Fibroblast of skin of right quadriceps (primary cell): ENCODE measurements at regions not wholly inside any gene's neighbourhood (a gene's known extent, or its start where the extent isn't known, plus 50 kb on each side); places are given as distances from the start of the nearest gene placed in this dataset.
A peak's percentile ranks its signal among the peaks of the same experiment; 100 is the strongest.

Source experiments
- DNase-seq: peaks from one replicate; pipeline ENCODE4 v3.0.0-alpha.2; 2013

DNA sequence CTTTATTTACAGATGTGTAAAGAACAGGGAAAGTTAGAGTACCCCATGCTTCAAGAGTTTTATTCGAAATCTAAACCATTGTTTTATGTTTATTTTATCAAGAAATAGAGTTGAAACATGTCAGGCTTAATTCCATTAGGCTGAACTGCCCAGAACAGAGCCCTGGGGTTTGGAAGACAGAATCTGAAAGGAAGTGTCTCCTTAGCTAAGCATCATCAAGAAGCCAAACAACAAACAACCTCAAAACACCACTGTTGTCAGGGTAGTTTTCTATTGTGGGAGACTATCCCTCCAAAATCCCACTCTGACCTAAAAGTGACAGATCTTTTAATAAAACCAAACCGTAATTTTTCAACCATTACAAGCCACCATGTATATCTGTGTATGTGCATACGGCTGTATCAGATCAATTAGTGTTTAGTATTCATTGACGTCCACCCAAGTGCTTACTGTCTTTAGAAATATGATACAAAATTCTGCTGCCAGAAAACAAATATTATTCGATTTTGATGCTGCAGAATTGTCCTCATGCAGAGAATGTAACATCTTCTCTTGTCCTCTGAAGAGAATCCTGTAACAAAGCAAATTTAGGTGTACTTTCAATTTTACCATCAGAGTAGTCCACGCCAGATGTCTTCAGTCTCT, 271.9 kb upstream of the TMEM161B start:
- DNase-seq, result no peak

GRCh38 chr5:88539693-88540365, 271.2 kb upstream of the TMEM161B start:
- DNase-seq, result no peak

GRCh38 chr5:88539026-88539425, 270.4 kb upstream of the TMEM161B start:
- DNase-seq, result no peak

DNA sequence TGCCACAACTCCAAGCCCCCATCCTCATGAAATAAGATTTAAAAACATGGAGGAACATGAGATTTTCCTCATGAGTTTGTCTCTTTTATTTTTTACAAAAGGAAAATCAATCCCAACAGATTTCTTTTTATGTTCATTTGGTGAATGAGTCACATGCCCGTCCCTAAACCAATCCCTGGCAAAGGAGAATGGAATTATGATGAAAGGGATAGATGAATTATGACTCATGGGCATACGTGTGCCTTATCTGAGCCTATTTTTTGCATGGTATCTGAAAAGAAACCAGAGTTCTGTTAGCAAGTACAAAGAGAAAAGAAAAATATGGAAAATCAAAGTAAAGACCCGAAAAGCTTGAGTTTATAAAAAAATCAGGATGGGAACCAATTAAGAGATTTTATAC, 267.5 kb upstream of the TMEM161B start:
- DNase-seq, result no peak

DNA sequence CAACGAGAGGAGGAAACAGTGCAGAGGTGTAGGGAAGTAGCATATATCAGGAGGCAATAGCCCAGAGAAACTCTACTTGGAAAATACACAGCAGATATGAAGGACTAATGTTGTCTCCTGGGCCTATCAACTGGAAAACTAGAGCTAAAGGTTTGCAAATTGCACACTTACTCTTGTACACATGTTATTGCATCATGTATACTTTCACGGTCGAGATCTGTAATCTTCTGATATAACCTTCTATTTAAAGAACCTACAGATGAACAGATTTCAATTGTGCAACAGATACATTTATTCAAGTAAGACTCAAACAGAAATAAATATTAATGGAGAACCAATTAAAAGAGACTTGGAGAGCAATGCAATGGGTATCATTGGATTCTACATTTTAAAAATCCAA, 256.3 kb upstream of the TMEM161B start:
- no peak for DNase-seq

GRCh38 chr5:88519066-88519465, 250.4 kb upstream of the TMEM161B start:
- no peak for DNase-seq

GRCh38 chr5:88518131-88519016, 249.7 kb upstream of the TMEM161B start:
- peak; percentile 20 for DNase-seq

GRCh38 chr5:88515881-88516819, 247.5 kb upstream of the TMEM161B start:
- no peak for DNase-seq

GRCh38 chr5:88515068-88515467, 246.4 kb upstream of the TMEM161B start:
- DNase-seq, result no peak

DNA sequence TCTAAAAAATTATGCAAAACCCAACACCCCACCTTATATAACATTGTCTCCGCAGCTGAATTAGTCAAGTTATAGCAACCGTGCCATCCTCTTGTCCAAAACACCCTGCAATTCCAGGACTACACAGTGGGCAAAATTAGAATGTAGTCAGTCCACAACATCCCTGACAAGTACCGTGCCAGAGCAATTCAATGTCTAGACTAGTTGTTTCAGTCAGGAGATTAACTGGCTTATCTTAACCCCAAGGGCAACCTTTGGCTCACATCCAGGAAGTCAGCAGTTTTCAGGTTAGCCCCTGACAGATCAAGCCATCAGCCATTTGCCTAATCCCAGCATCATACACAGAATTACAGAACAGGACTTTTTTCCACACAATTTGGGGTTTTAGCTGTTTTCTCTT, 240.8 kb upstream of the TMEM161B start:
- DNase-seq, result no peak

GRCh38 chr5:88507261-88507660, 238.6 kb upstream of the TMEM161B start:
- no peak for DNase-seq

DNA sequence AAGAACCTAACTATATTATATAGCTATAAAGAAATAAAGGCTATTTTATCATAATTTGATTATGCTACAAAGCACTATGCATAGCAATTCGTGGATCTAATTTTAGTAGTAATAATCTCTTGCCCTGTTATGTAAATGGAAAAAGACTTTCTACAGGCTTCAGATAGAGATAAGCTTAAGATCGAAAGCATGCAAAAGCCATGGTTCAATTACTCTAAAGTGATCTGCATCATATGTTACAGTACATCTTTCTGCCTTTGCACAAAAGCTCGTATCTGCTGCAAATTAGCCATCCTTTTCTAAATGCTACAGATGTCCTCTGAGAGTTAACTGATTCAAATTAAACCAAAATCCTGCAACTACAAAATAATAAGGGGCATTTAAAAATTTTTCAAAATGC, 234.8 kb upstream of the TMEM161B start:
- no peak for DNase-seq

DNA sequence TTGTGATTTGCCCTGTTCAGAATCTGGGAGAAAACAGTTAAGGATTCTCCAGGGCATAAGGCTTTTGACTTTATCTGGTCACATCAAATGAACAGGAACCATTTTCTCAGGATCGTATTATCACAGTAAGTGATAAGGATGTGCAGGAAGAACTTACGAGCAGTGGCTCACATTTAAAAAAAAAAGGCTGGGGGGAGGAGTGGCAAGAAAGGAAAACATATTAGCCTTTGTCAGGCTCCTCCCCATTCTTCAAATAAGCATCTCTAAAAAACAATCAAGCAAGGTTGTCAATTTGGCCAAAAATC, 234.3 kb upstream of the TMEM161B start:
- no peak for DNase-seq

GRCh38 chr5:88502179-88503040, 233.8 kb upstream of the TMEM161B start:
- no peak for DNase-seq

DNA sequence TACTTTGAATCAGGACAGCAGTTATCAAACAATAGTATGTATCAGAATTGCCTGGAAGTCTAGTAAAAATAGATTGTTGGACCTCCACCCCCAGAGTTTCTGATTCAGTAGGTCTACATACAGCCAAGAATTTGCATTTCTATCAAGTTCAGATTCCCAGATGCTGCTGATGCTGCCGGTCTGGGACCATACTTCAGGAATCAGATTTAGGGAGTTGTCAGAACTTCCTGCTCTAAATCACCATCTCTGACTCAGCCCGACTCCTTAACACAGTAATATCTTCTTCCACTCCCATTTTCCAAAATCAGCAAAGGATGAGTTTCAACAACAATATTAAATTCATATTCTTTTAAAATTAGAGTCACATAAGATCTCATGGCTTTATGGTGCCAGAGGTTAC, 227.2 kb upstream of the TMEM161B start:
- DNase-seq, result no peak

GRCh38 chr5:88490874-88491273, 222.2 kb upstream of the TMEM161B start:
- no peak for DNase-seq

- DNase-seq, result no peak
Measured at GRCh38 chr5:88489364-88489763, 220.7 kb upstream of the TMEM161B start.

GRCh38 chr5:88488561-88488960, 219.9 kb upstream of the TMEM161B start:
- DNase-seq, result no peak

DNA sequence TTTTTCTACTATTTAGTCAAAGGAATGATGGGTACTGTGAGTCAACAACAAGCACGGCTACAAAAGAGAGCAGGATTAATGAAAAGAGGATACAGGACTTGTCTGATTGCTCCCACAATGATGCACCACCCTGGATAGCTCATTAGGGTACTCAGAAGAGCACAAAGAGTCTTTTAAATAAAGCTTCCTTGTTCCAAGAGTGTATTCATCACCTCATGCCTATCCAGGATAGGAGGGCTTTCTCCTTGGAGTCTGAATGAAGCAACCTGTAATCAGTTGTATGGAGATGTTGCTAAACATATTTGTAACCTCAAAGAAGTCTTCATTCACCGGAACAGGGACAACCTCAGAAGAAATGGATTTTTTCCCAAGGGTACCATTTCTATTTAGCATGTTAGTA, 219.5 kb upstream of the TMEM161B start:
- DNase-seq, result no peak

GRCh38 chr5:88487066-88487465, 218.4 kb upstream of the TMEM161B start:
- no peak for DNase-seq

- no peak for DNase-seq
Measured at GRCh38 chr5:88486431-88486830, 217.8 kb upstream of the TMEM161B start.

- DNase-seq, result no peak
Measured at GRCh38 chr5:88485531-88485930, 216.9 kb upstream of the TMEM161B start.
